ENCODE measurements at regions not wholly inside any gene's neighbourhood (a gene's known extent, or its start where the extent isn't known, plus 50 kb on each side); places are given as distances from the start of the nearest gene placed in this dataset.
"Not testable (repeated sequence)": the region's sequence is repeated elsewhere in the genome, so short reads cannot be mapped to it uniquely, and the experiment has no call there.

DNA sequence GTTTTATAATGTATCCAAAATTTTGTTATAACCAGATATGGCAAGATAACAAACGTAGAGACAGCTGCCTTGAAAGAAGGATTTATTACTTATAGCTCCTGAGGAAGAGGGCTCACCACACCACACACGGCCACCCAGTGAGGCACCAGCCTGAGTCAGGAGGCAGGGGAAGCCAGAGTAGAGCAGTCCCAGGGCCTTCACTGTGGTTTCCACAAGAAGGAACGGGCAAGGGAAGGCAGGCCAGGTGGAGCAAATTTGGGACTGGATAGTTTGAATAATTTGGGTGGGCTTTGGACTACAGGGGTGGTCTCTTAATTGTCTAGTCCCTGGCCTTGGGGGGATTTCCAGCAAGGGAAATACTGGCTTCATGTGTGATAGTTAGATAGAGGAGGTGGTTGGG is 72.5 kb downstream of the RRAGC start:
- no peak for DNase-seq (ENCODE audit: low read depth in 2 of 2)

DNA sequence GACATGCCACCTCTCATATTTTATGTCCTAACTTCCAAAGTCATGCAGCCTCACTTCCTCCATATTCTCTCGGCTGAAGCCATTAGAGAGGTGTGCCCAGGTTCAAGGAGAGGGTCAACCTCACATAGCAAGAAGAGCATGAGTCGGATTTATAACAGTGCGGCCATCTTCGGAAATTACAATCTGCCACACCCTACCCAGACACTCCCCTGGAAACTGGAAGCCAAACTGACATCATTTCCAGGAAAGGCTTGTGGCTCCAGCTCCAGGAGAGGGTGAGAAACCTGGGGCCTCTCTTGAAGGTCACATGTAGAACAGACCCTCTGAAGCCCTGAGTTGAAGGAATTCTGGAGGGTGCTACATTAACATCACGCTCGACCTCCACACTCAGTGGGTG is 73.5 kb downstream of the RRAGC start:
- no peak for DNase-seq (ENCODE audit: low read depth in 2 of 2)

DNA sequence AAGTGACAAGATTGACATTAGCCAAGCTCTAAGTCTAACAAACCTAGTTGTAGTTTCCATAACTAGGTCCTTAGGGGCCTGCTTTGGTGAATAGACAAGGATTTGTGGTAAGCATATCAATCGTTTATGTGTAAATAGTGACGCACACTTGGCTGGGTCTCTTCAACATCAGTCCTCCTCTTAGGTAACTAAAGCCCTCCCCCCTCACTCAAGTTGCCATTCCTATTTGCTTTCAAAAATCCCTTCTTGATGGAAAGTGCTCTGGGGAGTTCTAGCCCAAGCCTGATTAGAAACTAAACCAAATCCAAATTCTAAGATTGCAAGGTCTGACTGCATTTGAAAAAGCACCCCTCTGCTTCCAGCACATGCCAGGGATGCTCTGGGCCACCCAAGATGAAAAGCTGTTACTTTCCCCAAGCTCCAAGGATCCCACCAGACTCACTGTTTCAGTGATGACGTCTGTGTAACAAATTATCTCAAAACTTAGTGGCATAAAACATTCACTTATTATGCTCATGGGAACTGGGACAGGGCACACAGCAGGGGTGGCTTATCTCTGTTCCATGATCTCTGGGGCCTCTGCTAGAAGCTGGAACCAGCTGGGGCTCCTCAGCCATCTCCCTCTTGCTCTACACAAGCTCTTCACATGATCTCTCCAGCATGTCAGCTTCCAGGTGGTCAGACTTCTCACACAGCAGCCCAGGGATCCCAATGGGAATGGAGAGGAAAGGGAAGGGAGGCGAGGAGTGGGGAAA is 74.1 kb downstream of the RRAGC start:
- no peak for DNase-seq (ENCODE audit: low read depth in 2 of 2)

DNA sequence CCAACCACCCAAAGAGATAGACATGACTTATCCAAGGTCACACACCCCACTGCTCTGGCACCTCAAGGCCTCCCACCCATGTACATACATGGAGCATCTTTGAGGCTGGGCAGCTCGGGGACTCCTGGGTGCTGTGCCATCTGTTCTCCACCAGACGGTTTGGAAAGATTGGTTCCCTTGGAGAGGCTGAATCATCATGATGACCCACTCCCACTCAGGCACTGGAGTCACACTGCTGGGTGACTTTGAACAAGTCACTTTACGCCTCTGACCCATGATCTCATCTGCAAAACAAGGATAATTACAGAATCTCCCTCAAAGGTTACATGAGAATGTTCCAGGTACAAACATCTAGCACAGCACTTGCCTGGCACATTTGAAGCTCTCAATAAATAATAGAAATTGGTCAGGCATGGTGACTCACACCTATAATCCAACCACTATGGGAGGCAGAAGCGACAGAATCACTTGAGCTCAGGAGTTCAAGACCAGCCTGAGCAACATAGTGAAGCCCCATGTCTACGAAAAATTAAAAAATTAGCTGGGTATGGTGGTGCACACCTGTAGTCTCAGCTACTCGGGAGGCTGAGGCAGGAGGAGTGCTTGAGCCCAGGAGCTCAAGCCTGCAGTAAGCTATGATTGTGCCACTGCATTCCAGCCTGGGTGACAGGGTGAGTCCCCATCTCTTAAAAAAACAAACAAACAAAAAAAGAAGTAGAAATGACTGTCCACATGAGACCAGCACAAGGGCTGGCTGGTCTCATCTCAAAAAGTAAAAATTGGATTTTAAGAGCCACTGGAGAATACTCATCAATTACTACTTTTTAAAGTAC is 74.9 kb downstream of the RRAGC start:
- DNase-seq (ENCODE audit: low read depth in 2 of 2), result no peak

DNA sequence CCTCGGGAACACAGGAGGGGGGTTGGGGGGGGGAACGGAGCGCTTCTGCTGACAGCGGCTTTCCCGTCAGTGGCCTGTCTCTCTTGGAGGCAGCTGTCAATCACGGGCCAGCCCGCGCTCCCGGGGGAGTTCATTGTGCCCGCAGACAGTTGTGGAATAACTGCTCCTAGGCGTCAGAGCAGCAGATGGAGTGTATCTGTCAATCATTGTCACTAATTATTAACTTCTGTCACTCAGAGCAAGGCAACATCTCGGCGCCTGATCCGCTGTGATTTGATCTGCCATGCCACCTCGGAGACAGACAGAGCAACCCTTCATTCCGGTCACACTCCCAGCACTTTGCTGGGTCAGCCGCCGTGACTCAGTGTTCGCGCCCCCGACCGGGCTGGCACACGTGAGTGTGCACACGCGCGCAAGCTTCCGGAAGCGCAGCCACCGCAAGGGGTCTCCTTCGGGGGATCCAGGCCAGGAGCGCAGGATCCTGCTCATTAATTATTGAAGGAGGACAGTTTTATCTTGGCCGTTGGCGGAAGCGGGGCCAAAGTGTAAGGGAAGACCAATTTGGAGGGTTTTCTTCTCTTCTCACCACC is 75.8 kb downstream of the RRAGC start:
- no peak for DNase-seq (ENCODE audit: low read depth in 2 of 2)

DNA sequence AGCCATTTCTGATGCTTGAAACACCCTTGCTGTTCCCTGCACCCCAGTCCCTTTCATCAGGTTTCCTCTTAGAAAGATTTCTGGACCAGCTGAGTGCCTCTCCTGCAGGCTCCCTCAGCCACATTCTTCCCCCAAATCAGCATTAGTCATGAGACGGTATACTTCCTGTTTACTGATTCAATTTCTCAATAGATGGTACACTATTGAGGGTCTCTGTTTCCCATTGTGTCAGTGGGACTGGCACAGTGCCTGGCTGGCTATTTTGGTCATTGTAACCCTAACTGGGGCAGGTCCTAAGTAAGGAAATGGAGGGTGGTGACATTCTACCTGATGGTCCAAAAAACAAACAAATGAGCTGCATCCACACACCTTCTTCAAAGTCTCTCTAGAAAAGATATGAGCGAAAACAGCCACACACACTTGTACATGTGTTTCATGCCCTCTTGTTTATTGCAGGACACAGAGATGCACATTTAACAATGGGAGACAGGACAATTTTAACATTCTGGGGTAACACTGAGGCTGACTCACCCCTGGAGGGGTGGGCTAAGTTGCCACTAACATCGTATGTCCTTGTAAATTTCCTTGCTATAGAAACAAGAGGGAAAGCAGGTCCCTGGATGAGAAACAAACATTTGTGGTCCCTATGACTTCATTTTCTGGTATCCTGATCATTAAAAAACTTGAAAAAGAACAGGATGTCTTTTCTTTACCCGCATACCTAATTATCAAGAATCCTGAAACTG is 77.5 kb downstream of the RRAGC start:
- DNase-seq (ENCODE audit: low read depth in 2 of 2), result no peak

DNA sequence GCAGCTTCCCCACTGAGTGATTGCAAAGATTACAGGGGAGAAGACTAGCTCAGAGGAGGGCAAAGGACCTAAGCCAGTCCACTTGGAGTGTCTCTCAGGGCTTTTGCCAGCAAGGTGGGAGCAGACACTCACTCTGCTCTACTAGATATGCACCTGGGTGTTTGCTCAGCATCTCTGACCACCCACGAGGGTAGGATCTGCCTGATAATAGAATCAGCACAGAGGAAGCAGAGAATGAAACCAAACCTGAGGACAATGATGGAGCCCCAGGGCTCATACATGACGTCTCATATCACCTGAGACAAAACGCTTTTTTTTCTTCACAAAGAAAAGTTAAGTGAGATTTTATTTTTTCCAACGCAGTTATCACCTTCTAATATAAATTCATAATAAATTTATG is 79.4 kb downstream of the RRAGC start:
- no peak for DNase-seq (ENCODE audit: low read depth in 2 of 2)

DNA sequence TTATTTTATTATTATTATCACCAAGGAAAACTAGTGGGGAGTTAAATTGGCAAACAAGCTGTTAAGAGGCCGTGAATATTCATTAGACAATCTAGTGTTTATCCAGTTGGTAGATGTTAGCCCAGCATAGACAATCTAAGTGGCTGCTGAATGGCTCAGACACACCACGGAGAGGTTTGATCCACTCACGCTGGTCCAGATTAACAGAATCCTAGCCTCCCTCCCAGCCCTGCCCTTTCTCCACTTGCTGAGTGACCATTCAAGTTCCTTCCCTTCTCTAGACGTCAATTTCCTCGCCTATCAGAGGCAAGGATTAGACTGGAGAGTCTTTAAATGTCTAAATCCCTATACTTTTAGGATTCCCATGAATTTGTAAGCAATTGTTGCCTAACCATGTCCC is 80.1 kb downstream of the RRAGC start:
- DNase-seq (ENCODE audit: low read depth in 2 of 2), result no peak

DNA sequence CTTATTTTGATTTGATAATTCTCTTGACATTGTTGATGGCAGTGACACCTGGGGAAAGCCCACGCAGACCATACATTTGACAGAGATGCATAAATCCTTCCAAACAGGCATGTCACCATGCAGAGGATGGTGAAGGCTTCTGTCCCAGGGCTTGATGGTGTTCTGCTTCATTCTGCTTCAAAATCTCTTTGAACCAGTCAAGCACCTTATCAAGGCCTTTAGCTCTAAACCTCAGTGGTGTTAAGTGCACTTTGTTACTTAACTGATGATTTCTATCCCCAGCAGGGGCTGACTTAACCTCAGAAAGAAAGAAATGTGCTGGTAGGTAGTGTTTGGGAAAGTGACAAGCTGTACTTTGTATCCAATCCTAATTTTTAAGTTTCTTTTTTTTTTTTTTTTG is 81.1 kb downstream of the RRAGC start:
- DNase-seq (ENCODE audit: low read depth in 2 of 2), result no peak

DNA sequence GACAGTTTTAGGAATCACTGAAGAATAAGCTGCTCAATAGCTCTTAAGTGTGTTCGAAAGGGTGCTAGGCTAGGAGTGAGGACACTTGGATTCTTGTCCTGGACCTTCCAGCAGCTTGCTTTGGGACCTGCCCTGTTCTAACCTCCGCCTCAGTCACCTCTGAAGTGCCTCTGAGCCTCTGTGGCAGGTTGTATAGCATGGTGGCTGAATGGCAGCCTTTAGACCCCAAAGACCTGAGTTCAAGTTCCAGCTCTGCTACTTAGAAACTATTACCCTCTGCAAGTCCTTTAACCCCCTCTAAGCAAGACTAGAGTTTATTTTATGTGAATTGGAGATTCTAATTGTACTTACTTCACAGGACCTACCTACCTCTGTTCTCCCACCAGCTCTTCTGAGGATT is 81.5 kb downstream of the RRAGC start:
- no peak for DNase-seq (ENCODE audit: low read depth in 2 of 2)

DNA sequence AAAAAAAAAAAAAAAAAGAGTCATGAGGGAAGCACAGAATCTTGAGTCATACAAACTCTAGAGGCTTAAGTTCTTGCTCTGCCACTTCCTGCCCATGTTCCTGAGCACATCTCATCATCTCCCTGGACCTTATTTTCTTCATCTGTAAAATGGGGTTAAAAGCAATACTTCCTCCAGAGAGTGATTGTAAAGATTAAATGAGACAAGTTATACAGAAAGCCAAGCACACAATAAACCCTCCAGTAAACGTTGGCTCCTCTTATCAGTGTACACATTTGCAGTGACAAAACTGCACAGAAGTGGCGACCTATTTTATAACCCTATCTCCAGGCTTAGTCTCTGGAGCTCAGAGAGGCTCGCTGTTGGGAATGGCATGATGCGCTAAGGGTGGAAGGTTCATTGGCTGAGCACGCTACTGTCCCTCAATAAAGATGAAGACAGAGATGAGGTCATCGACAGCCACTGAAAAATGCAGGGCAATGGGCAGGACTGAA is 82.1 kb downstream of the RRAGC start:
- DNase-seq (ENCODE audit: low read depth in 2 of 2), result no peak

DNA sequence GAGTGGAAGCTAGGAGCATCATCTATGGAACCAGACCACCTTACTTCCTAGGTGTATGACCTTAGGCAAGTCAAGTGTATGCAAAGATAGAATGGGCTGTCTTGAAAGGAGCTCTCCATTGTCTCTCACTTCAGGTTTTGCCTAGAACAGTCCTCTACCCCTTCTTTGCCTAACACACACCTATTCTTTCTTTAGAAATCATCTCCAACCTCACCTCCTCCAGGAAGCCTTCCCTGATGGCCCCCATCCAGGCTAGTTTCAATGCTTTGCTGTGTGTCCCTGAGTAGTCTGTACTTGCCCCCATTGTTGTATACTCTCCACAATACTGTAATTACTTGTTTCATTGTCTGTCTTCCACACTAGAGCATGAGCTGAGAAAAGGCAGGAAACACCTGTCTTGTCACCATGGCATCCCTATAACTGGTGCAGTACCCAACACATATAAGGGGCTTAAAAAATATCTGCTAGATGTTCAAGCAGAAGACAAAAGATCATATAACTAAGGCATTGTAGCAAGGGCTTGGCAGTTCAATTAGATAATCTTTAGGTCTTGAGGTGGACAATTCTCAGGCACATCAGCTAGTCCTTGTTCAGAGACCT is 83.0 kb downstream of the RRAGC start:
- no peak for DNase-seq (ENCODE audit: low read depth in 2 of 2)

DNA sequence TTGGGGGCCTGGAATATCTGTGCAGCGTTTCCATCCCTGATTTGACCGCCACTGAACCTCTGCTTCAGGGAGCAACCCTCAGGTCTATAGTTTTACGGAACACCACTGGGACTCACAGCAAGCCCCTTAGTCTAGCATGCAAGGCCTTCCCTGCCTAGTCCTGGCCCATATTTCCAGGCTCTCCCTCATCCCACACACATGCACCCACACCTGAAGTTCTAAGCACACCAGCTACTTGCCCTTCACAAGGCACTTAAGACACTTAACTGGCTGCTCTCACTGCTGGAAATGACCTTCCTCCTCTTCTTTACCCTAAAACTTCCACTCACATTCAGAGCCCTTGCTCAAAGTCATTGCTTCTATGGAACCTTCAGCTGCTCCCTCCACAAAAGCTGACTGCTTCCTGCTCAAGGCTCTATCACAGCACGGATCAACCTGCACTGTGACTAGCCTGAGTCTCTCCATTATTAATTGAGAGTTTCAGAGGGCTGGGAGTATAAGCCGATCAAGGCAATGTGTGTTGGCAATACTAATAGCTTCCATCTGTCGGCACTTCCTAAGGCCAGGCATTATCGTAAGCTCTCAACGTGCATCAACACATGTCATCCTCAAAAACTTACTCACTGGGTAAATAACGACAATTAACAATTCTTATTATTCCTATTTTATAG is 84.3 kb downstream of the RRAGC start:
- DNase-seq (ENCODE audit: low read depth in 2 of 2), result no peak

DNA sequence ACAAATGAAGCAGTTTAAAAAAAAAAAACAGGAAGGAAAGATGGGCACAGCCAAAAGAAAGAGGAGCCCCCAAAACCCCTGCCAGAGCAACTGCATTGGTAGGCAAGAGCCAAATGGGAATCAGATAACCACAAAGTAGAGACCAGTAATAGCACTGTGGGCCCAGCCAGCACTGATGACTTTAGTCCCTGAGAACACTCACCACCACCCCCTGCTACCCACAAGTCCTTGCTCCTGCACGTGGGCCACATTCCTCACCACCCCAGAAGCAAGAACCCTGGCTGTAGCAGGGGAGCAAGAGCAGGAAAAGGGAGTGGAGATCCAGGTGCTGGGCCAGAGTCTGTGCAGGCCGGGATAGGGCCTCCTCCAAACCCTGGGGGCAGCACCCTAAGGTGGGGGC is 86.1 kb downstream of the RRAGC start:
- no peak for DNase-seq (ENCODE audit: low read depth in 2 of 2)

DNA sequence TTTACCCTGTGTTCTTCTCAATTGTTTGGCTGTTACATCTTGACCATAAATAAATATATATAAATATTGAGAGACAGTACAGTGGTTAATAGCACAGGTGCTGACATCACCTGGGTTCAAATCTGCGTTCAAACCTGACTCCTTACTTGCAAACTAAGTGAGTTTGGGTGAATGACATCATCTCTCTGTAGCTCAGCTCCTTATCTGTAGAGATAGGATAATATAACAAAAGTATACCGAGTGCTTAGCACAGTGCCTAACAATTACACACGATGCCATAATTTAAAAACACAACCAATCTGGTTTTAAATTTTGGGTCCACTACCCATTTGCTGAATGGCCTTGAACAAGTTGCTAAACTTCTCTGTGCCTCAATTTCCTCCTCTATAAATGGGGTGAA is 86.6 kb downstream of the RRAGC start:
- DNase-seq (ENCODE audit: low read depth in 2 of 2), result no peak

DNA sequence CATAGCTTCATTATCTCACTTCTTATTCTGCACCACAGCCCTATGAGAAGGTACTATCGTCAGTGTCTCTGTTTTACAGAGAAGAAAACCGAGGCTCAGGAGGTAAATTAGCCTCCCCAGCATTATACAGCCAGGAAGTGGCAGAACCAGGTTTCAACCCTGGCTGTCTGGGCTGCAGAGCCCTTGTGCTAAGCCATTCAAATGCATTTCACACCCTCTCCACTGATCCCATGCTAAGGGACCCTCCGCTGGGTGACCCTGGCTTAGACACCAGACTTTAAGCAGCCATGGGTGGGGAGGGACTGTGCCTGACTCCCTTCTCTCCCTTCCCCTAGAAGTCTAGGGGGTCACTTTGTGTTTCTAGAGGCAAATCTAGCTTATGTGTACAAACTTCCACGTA is 87.5 kb downstream of the RRAGC start:
- no peak for DNase-seq (ENCODE audit: low read depth in 2 of 2)

DNA sequence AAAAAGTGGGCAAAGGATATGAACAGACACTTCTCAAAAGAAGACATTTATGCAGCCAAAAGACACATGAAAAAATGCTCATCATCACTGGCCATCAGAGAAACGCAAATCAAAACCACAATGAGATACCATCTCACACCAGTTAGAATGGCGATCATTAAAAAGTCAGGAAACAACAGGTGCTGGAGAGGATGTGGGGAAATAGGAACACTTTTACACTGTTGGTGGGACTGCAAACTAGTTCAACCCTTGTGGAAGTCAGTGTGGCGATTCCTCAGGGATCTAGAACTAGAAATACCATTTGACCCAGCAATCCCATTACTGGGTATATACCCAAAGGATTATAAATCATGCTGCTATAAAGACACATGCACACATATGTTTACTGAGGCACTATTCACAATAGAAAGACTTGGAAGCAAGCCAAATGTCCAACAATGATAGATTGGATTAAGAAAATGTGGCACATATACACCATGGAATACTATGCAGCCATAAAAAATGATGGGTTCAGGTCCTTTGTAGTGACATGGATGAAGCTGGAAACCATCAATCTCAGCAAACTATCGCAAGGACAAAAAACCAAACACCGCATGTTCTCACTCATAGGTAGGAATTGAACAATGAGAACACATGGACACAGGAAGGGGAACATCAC is 88.9 kb downstream of the RRAGC start:
- DNase-seq (ENCODE audit: low read depth in 2 of 2), result not testable (repeated sequence)

DNA sequence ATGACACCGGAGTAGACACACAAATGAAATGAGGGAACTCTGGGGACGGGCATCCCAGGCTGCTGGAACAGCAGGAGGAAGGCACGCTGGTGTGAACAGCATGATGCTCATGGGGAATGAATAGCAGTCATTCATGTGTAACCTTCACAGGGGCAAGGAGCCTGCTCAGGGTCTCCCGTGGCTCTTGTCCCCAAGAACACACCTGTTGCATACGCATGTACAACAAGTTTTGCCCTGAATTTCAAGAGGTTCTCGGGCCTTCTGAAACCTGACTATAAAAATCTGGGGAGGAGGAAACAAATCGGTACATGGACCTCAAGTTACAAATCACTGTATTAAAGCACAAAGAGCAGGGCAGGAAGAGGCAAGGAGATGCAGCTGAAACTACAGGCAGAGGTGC is 93.4 kb downstream of the RRAGC start:
- DNase-seq (ENCODE audit: low read depth in 2 of 2), result no peak

DNA sequence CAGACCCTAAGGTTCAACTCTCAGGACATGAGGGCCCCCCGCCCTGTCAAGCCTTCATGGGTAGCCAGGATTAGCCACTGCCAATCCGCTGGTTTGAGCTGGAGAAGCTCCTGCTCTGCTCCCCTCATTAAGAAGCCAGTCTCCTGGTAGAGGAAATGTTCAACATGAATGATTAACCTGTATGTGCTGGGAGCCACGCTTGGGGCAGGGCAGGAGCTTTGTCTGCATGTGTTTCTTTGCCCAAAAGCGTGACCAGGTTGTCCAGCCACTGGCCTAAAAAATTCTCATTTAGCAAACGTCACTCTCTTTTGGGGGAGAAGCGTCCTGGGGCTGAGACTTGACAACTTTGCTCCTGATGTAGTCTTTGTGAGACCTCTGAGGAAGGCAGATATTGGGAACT is 96.5 kb downstream of the RRAGC start:
- no peak for DNase-seq (ENCODE audit: low read depth in 2 of 2)

DNA sequence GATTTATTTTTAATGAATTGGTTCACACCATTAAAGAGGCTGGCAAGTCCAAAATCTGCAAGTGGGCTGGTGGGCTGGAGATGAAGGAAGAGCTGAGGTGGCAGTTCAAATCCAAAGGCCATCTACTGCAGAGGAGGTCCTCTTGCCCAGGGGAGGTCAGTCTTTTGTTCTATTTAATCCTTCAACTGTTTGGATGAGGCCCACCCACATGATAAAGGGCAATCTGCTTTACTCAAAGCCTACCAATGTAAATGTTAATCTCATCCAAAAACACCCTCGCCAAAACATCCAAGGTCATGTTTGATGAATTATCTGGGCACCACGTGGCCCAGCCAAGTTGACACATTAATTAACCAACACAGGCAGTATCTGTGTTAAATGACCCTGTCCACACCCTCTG is 99.0 kb downstream of the RRAGC start:
- DNase-seq (ENCODE audit: low read depth in 2 of 2), result no peak

DNA sequence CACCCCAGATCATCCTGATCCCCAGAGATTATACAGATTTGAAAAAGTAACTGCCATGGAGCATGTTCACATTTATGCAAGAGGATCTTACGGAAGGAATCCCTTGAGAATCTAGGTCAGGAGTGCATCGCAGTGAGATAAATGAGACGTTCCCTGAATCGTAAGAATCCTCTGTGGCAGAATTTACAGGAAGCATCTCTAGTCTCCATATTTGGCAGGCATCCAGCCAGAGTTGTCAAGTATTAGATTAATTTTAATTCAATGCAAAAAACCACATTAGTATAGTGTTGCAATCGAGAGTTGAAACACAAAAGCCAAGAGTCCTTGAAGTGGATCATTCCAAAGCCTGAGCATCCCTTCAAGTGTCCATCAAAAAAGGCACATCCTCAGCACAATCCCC is 100.8 kb downstream of the RRAGC start:
- no peak for DNase-seq (ENCODE audit: low read depth in 2 of 2)
